WTC11 (cell line): ENCODE measurements at regions not wholly inside any gene's neighbourhood (a gene's known extent, or its start where the extent isn't known, plus 50 kb on each side); places are given as distances from the start of the nearest gene placed in this dataset.
"Not testable (repeated sequence)": the region's sequence is repeated elsewhere in the genome, so short reads cannot be mapped to it uniquely, and the experiment has no call there.

Experiments
- ESRRA ChIP-seq: sonication (generic); formaldehyde crosslinking; IDR thresholded peaks from 2 replicates; pipeline ENCODE4 v1.8.1; 2022; ENCODE audit warnings: mild to moderate bottlenecking, missing genetic modification reagents, borderline replicate concordance
- SOX15 ChIP-seq: fragments of 250-450 bp; sonication (Bioruptor Pico); IDR thresholded peaks from 2 replicates; pipeline ENCODE4 v1.9.0; 2021; ENCODE audit warnings: mild to moderate bottlenecking
- ZNF416 ChIP-seq: fragments of 250-450 bp; sonication (Bioruptor Pico); IDR thresholded peaks from 2 replicates; pipeline ENCODE4 v1.9.0; 2021; ENCODE audit warnings: mild to moderate bottlenecking, inconsistent platforms
- TF ChIP-seq, protein P1 (sequence below): fragments of 200-600 bp; IDR thresholded peaks from 2 replicates; pipeline ENCODE4 v1.8.0; 2022; ENCODE audit warnings: antibody characterized with exemption
- TF ChIP-seq, protein P2 (sequence below): sonication (generic); formaldehyde crosslinking; IDR thresholded peaks from 2 replicates; pipeline ENCODE4 v1.8.1; 2023; ENCODE audit warnings: mild to moderate bottlenecking, missing genetic modification reagents, moderate library complexity

DNA sequence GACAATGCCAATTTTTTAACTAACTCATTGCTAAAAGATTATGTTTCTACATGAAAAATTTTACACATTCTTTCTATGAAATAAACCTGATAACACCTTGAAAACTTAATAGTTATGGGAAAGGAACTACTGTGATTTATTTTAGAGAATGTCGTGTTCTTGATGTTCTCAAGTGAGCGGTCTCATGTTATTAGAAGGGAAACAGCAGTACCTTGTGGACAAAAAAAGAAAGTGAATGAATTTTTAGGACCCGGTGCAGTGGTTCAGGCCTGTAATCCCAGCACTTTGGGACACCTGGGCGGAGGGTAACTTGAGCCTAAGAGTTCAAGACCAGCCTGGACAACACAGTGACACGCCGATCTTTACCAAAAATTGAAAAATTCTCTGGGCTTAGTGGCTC is 908.5 kb upstream of the DEFB115 start:
- TF ChIP-seq, protein P1, sequence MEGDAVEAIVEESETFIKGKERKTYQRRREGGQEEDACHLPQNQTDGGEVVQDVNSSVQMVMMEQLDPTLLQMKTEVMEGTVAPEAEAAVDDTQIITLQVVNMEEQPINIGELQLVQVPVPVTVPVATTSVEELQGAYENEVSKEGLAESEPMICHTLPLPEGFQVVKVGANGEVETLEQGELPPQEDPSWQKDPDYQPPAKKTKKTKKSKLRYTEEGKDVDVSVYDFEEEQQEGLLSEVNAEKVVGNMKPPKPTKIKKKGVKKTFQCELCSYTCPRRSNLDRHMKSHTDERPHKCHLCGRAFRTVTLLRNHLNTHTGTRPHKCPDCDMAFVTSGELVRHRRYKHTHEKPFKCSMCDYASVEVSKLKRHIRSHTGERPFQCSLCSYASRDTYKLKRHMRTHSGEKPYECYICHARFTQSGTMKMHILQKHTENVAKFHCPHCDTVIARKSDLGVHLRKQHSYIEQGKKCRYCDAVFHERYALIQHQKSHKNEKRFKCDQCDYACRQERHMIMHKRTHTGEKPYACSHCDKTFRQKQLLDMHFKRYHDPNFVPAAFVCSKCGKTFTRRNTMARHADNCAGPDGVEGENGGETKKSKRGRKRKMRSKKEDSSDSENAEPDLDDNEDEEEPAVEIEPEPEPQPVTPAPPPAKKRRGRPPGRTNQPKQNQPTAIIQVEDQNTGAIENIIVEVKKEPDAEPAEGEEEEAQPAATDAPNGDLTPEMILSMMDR = not testable (repeated sequence)
- TF ChIP-seq, protein P2, sequence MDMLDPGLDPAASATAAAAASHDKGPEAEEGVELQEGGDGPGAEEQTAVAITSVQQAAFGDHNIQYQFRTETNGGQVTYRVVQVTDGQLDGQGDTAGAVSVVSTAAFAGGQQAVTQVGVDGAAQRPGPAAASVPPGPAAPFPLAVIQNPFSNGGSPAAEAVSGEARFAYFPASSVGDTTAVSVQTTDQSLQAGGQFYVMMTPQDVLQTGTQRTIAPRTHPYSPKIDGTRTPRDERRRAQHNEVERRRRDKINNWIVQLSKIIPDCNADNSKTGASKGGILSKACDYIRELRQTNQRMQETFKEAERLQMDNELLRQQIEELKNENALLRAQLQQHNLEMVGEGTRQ (CRISPR knock-in tag) = not testable (repeated sequence)
- TF ChIP-seq ZNF416, ESRRA, SOX15 (CRISPR knock-in tag): not testable (repeated sequence)
